HUES64 (cell line): ENCODE measurements at regions not wholly inside any gene's neighbourhood (a gene's known extent, or its start where the extent isn't known, plus 50 kb on each side); places are given as distances from the start of the nearest gene placed in this dataset.

ENCODE experiments used
- H3K27ac ChIP-seq: 2 replicates; pipeline ENCODE4 v1.7.0; 2013; ENCODE audit warnings: low read depth, low read length, inconsistent platforms
- H3K27me3 ChIP-seq: 2 replicates; pipeline ENCODE4 v1.6.1; 2013; ENCODE audit warnings: mild to moderate bottlenecking, low read length; ENCODE audit not compliant: insufficient read depth
- H3K36me3 ChIP-seq: 2 replicates; pipeline ENCODE4 v1.6.1; 2013; ENCODE audit warnings: mild to moderate bottlenecking, low read length; ENCODE audit not compliant: insufficient read depth
- H3K4me1 ChIP-seq: 2 replicates; pipeline ENCODE4 v1.6.1; 2013; ENCODE audit warnings: mild to moderate bottlenecking, low read length, moderate library complexity; ENCODE audit not compliant: insufficient read depth
- H3K4me3 ChIP-seq: 2 replicates; pipeline ENCODE4 v1.5.1; 2013; ENCODE audit warnings: mild to moderate bottlenecking, low read length, moderate library complexity
- H3K9ac ChIP-seq: 2 replicates; pipeline ENCODE4 v1.6.1; 2013; ENCODE audit warnings: mild to moderate bottlenecking, low read depth, low read length
- H3K9me3 ChIP-seq: 2 replicates; pipeline ENCODE4 v1.6.1; 2013; ENCODE audit warnings: low read depth, low read length; ENCODE audit not compliant: insufficient read depth
- WGBS: fragments of 150-250, 120-280 bp; methylation state at CpG from one replicate; pipeline ENCODE4 v1.1.7; 2013; ENCODE audit warnings: missing lambda C conversion rate; 5-methylcytosine and 5-hydroxymethylcytosine counted together

DNA sequence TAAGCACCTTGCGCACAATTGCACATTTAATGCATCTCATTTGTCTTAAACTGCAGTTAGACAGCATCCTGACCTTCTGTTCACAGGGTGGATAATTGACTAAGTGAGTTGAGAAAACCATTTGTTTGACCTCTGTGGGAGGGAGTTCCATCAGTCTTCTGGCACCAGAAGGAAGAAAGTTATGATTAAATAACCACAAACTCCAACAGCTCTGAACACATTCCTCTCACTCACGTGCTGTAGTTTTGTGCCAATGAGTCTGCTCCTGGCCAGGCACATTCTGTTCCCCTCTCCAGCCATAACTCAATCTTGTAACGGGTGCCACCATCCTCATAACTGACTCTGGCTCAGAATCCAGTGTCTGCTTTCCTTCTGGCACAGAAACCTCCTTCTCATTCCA, 817.2 kb downstream of the SLITRK1 start:
- Histone ChIP-seq H3K27me3 (no peaks in the 10 kb centered on the region), H3K4me1 (no peaks in the 10 kb centered on the region), H3K9me3 (no peaks in the 10 kb centered on the region), H3K27ac (no peak overlapping the region), H3K9ac (no peak overlapping the region), H3K4me3 (no peak overlapping the region), H3K36me3 (no peaks in the 10 kb centered on the region)
- WGBS: 94% methylated on average over 3 of the region's 3 CpGs

DNA sequence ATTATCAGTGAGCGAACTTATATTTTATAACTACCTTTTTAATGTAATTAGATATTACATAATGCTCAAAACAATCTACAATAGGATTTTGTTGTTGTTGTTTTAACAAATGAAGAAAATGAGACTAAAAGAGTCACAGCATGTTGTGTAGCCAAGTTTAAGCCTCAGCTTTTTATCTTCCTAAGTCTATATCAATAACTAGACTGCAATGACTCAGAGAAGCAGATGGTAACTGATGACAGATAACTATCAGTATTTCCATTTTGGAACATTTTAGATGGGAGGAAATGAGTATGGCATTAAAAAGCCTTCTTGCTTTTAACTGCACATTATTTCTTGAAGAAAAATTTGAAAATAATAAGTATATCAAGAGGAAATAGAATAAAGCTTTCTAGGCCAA, 825.2 kb downstream of the SLITRK1 start:
- H3K27ac ChIP-seq: no peak overlapping the region
- no peak overlapping the region for H3K9ac ChIP-seq
- H3K4me3 ChIP-seq: no peak overlapping the region
- H3K27me3 ChIP-seq: no peaks in the 10 kb centered on the region
- no peaks in the 10 kb centered on the region for H3K4me1 ChIP-seq
- no CpG with 5 or more reads among the region's 1 CpG for WGBS
- H3K36me3 ChIP-seq: no peaks in the 10 kb centered on the region
- H3K9me3 ChIP-seq: no peaks in the 10 kb centered on the region

DNA sequence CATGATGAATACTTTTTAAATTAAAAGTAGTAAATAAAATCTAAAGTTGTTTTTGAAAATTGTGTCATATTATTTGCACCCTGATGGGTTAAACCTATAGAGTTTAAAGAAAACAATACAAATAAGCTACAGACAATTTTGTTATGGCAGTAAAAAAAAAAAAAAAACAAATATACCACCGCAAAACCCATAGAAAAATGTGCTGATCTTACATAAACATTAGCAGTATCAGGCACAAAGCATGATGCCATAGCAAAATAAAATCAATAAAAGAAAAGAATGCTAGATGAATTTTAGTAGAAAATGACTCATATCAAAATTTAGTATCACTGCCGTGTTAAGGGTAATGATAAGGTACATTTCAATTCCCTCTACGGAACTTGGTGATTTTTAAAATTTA, 826.0 kb downstream of the SLITRK1 start:
- Histone ChIP-seq H3K9ac (no peak overlapping the region), H3K9me3 (no peaks in the 10 kb centered on the region), H3K4me3 (no peak overlapping the region), H3K36me3 (no peaks in the 10 kb centered on the region), H3K4me1 (no peaks in the 10 kb centered on the region), H3K27ac (no peak overlapping the region), H3K27me3 (no peaks in the 10 kb centered on the region)
- WGBS: no CpG with 5 or more reads among the region's 3 CpGs

DNA sequence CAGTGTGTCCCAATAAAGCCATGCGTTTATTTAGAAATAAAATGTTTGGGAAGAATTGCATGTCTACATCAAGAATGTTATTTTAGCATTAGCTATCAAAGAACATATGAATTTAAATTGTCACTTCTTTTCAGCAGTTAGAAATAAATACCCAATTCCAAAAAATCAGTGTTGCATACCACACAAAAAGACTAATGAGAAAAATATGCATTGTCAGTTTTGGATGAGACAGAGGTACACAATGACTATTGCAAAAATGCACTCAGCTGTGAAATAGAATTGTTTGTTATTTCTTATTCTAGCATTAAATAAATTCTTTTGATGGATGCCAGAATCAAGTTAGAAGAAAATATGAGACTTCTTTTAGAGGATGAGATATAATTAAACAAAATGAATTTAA, 833.9 kb downstream of the SLITRK1 start:
- H3K36me3 ChIP-seq: no peaks in the 10 kb centered on the region
- no peak overlapping the region for H3K27ac ChIP-seq
- 90% methylated on average over 1 of the region's 1 CpG for WGBS
- no peaks in the 10 kb centered on the region for H3K4me1 ChIP-seq
- no peak overlapping the region for H3K9ac ChIP-seq
- no peaks in the 10 kb centered on the region for H3K27me3 ChIP-seq
- no peak overlapping the region for H3K4me3 ChIP-seq
- H3K9me3 ChIP-seq: no peaks in the 10 kb centered on the region

DNA sequence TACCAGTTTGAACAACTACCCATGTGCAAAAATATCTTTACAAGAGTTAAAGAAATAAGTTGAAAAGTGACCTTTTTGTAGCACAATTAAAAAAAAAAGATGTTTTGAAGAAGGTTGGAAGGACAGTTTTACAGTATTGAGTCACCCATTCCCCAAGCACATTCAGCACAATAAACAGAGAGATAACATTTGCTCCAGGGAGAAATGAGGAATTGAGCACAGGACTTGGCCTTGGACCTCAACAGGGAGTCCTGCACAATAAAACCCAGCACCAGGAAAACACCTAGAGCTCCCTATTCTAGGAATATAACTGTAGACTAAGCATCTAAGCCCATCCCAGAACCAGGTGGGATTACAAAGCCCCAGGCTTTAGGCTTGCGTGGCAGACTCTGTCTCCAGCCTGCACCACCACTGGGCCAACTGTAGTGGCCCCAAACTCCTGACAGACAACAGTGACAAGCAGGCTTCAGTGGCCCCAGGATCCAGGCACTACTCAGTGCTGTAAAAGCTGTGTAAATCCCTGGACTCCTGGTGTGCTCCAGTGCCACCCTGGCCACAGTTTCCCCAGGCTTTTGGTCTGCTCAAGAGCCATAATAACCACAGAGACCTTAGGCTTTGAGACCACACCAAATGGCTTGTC, 857.2 kb downstream of the SLITRK1 start:
- no peak overlapping the region for H3K9ac ChIP-seq
- H3K27ac ChIP-seq: no peak overlapping the region
- H3K4me3 ChIP-seq: no peak overlapping the region
- H3K27me3 ChIP-seq: no peaks in the 10 kb centered on the region
- H3K9me3 ChIP-seq: no peaks in the 10 kb centered on the region
- WGBS: 86% methylated on average over 1 of the region's 1 CpG
- H3K36me3 ChIP-seq: no peaks in the 10 kb centered on the region
- H3K4me1 ChIP-seq: no peaks in the 10 kb centered on the region

DNA sequence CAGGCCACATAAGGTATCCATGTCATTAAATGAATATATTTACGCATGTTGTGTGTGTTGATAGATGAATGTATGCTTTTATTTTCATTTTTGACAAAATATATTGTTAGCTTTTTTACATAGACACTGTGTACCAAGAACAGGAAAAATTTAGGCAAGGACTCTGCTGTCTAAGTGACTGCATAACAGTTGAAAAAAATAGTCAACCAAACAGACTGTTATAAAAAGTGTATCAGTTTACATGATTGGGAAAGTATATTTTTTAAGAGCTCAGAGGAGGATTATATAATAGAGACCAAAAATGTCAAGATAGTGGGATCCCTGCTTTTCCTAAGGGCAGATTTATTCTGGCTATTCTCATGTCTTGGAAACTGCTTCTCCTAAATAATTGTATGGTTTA, 858.0 kb downstream of the SLITRK1 start:
- Histone ChIP-seq H3K36me3 (no peaks in the 10 kb centered on the region), H3K9ac (no peak overlapping the region), H3K4me3 (no peak overlapping the region), H3K4me1 (no peaks in the 10 kb centered on the region), H3K27ac (no peak overlapping the region), H3K27me3 (no peaks in the 10 kb centered on the region), H3K9me3 (no peaks in the 10 kb centered on the region)
- WGBS: 100% methylated on average over 1 of the region's 1 CpG

DNA sequence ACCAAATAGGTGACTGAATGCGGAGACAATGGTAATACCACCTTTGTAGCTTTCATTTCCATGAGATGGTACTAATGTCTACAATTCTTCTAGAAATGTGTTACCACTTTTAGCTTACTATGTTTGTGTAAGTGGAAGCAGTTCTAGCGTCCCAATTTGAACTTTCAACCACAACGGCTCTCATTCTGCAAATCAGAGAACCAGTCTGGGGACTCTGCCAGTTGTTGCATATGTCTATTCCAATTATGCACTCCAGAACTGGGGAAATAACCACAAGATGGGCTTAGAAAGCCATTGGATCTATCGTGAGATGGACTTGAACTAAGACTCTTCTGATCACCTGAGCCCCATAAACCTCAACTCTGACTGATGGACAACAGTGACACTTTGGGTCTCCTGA, 862.3 kb downstream of the SLITRK1 start:
- Histone ChIP-seq H3K9me3 (no peaks in the 10 kb centered on the region), H3K36me3 (no peaks in the 10 kb centered on the region), H3K27ac (no peak overlapping the region), H3K4me3 (no peak overlapping the region), H3K27me3 (no peaks in the 10 kb centered on the region), H3K4me1 (no peaks in the 10 kb centered on the region), H3K9ac (no peak overlapping the region)
- WGBS: 95% methylated on average over 4 of the region's 4 CpGs

DNA sequence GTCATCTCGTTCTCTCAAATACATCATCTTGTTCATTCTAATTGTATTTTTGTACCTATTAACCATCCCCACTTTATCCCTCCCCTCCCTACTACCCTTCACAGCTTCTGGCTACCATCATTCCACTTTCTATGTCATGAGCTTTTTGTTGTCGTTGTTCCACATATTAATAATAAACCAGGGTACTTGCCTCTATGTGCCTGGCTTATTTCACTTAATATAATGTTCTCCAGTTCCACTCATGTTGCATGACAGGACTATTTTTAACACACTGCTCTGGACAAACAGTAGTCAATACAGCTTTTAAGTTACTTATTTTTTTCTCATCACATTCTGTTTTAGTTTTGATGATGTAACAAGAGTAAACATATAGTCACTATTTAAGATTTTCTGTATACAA, 872.3 kb downstream of the SLITRK1 start:
- Histone ChIP-seq H3K9ac (no peak overlapping the region), H3K9me3 (no peaks in the 10 kb centered on the region), H3K27me3 (no peaks in the 10 kb centered on the region), H3K4me3 (no peak overlapping the region), H3K4me1 (no peaks in the 10 kb centered on the region), H3K27ac (no peak overlapping the region), H3K36me3 (no peaks in the 10 kb centered on the region)
- WGBS: 93% methylated on average over 2 of the region's 2 CpGs

DNA sequence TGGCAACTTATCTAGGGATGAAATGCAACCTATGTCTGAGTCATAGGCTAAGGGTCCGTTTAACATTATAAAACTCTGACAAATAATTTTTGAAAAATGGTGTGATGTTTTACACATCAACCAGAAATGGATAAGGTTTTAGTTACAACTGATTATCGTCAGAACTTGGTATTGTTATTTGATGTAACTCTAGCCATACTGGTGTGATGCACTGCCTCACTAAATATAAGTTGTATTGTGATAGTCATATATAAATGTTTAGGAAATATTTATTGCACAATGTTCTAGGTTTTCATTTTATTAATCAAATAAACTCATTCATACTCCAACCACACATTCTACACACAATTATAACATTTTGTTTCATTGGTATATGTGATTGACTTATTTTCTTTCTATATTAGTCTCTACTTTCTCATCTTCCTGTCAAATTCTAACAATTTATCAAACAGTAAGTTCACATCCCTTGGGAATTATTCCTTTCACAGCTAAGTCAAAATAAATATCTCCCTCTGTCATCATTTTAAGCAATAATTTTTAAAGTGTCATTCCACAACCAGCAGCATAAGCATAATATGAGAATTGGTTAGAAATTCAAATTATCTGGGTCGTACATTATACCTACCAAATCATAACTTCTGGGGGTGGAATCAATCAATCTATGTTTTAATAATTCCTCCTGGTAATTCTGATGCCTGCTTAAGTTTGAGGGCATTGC, 873.9 kb downstream of the SLITRK1 start:
- Histone ChIP-seq H3K27me3 (no peaks in the 10 kb centered on the region), H3K9ac (no peak overlapping the region), H3K4me1 (no peaks in the 10 kb centered on the region), H3K36me3 (no peaks in the 10 kb centered on the region), H3K27ac (no peak overlapping the region), H3K4me3 (no peak overlapping the region), H3K9me3 (no peaks in the 10 kb centered on the region)
- 91% methylated on average over 2 of the region's 3 CpGs for WGBS

DNA sequence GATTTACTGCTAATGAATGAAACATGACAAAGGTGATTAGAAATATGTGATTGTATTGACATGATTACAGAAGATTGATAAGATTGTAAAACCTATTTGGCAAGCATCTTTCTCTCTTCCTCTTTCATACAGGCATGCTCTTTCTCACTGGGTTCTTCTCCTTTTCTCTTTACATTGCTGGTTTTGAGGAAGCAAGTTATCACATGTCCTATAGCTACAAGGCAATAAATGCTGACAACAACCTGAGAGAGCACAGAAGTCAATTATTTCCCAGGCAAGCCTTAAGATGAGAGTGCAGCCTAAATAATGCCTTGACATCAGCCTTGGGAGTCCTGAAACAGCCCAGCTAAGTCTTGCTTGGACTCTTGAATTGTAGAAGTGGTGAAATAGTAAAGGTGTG, 875.0 kb downstream of the SLITRK1 start:
- no peak overlapping the region for H3K9ac ChIP-seq
- H3K27ac ChIP-seq: no peak overlapping the region
- H3K4me3 ChIP-seq: no peak overlapping the region
- no peaks in the 10 kb centered on the region for H3K4me1 ChIP-seq
- H3K27me3 ChIP-seq: no peaks in the 10 kb centered on the region
- no peaks in the 10 kb centered on the region for H3K36me3 ChIP-seq
- no peaks in the 10 kb centered on the region for H3K9me3 ChIP-seq

DNA sequence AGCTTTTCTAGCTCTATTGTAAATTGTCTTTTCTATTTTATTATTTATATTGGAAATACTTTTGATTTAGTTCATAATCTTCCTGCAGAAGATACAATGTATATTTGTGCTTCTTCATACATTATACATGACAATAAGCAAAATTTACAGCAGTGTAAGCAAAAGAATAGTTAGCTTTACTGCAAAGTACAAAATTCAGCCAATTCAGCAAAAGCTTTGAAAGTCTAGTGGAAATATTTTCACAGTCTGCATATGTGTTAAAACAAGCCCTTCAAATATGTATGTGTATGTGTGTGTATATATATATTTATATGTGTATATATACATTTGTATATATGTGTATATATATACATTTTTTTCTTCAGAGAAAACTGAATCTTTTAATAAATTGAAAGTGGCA, 879.1 kb downstream of the SLITRK1 start:
- H3K9me3 ChIP-seq: no peaks in the 10 kb centered on the region
- H3K9ac ChIP-seq: no peak overlapping the region
- H3K4me3 ChIP-seq: no peak overlapping the region
- H3K27ac ChIP-seq: no peak overlapping the region
- no peaks in the 10 kb centered on the region for H3K27me3 ChIP-seq
- H3K4me1 ChIP-seq: no peaks in the 10 kb centered on the region
- H3K36me3 ChIP-seq: no peaks in the 10 kb centered on the region

DNA sequence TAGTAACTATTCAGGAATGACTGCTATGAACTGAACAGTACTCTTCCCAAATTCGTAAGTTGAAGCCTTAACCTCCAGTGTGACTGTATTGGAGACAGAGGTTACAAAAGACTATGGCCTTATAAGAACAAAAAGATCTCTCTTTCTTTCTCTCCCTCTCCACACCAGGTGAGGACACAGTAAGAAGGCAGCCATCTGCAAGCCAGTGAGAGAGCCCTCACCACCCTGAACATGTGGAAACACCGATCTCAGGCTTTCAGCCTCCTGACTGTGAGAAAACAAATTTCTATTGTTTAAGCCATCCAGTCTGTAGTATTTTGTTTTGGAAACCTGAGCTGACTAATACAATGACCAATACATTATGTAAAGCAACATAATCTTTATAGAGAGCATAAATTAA, 888.9 kb downstream of the SLITRK1 start:
- WGBS: 89% methylated on average over 2 of the region's 2 CpGs
- H3K36me3 ChIP-seq: no peaks in the 10 kb centered on the region
- no peaks in the 10 kb centered on the region for H3K27me3 ChIP-seq
- H3K27ac ChIP-seq: no peak overlapping the region
- H3K9me3 ChIP-seq: no peaks in the 10 kb centered on the region
- no peak overlapping the region for H3K4me3 ChIP-seq
- H3K4me1 ChIP-seq: no peaks in the 10 kb centered on the region
- no peak overlapping the region for H3K9ac ChIP-seq
